ENCODE measurements at regions not wholly inside any gene's neighbourhood (a gene's known extent, or its start where the extent isn't known, plus 50 kb on each side); places are given as distances from the start of the nearest gene placed in this dataset.

GRCh38 chr13:72448082-72448481 is 279.3 kb downstream of the MZT1 start:
- DNase-seq (ENCODE audit: low read depth in 2 of 2), result no peak

GRCh38 chr13:72444999-72445398 is 282.4 kb downstream of the MZT1 start:
- no peak for DNase-seq (ENCODE audit: low read depth in 2 of 2)

GRCh38 chr13:72437458-72437857 is 290.0 kb downstream of the MZT1 start:
- no peak for DNase-seq (ENCODE audit: low read depth in 2 of 2)

- DNase-seq (ENCODE audit: low read depth in 2 of 2), result no peak
Observed at GRCh38 chr13:72435251-72435650, 292.2 kb downstream of the MZT1 start.

- no peak for DNase-seq (ENCODE audit: low read depth in 2 of 2)
Observed at GRCh38 chr13:72431981-72432682, 295.3 kb downstream of the MZT1 start.

- no peak for DNase-seq (ENCODE audit: low read depth in 2 of 2)
Observed at GRCh38 chr13:72430923-72431322, 296.5 kb downstream of the MZT1 start.

GRCh38 chr13:72427757-72428528 is 299.5 kb downstream of the MZT1 start:
- DNase-seq (ENCODE audit: low read depth in 2 of 2), result no peak

- no peak for DNase-seq (ENCODE audit: low read depth in 2 of 2)
Observed at GRCh38 chr13:72424059-72424458, 303.4 kb downstream of the MZT1 start.

GRCh38 chr13:72415817-72416216 is 311.6 kb downstream of the MZT1 start:
- no peak for DNase-seq (ENCODE audit: low read depth in 2 of 2)

GRCh38 chr13:72412481-72412880 is 314.9 kb downstream of the MZT1 start:
- DNase-seq (ENCODE audit: low read depth in 2 of 2), result no peak

- no peak for DNase-seq (ENCODE audit: low read depth in 2 of 2)
Observed at GRCh38 chr13:72405441-72405840, 322.0 kb downstream of the MZT1 start.

GRCh38 chr13:72403396-72404010 is 323.9 kb downstream of the MZT1 start:
- DNase-seq (ENCODE audit: low read depth in 2 of 2), result no peak

GRCh38 chr13:72400856-72401255 is 326.6 kb downstream of the MZT1 start:
- no peak for DNase-seq (ENCODE audit: low read depth in 2 of 2)

GRCh38 chr13:72399351-72399750 is 328.1 kb downstream of the MZT1 start:
- no peak for DNase-seq (ENCODE audit: low read depth in 2 of 2)

GRCh38 chr13:72397265-72397664 is 330.2 kb downstream of the MZT1 start:
- DNase-seq (ENCODE audit: low read depth in 2 of 2), result no peak

- DNase-seq (ENCODE audit: low read depth in 2 of 2), result no peak
Observed at GRCh38 chr13:72390909-72391308, 336.5 kb downstream of the MZT1 start.

GRCh38 chr13:72386138-72386684 is 341.2 kb downstream of the MZT1 start:
- no peak for DNase-seq (ENCODE audit: low read depth in 2 of 2)

- DNase-seq (ENCODE audit: low read depth in 2 of 2), result no peak
Observed at GRCh38 chr13:72384879-72385278, 342.6 kb downstream of the MZT1 start.

- no peak for DNase-seq (ENCODE audit: low read depth in 2 of 2)
Observed at GRCh38 chr13:72384186-72384823, 343.1 kb downstream of the MZT1 start.

- DNase-seq (ENCODE audit: low read depth in 2 of 2), result no peak
Observed at GRCh38 chr13:72383646-72384045, 343.8 kb downstream of the MZT1 start.

- no peak for DNase-seq (ENCODE audit: low read depth in 2 of 2)
Observed at GRCh38 chr13:72379581-72379980, 347.8 kb downstream of the MZT1 start.

GRCh38 chr13:72368031-72368430 is 359.4 kb downstream of the MZT1 start:
- no peak for DNase-seq (ENCODE audit: low read depth in 2 of 2)

All from activated CD4-positive, alpha-beta T cell treated with anti-CD3 and anti-CD28 coated beads for 24 hours (primary cell).